ENCODE measurements at regions not wholly inside any gene's neighbourhood (a gene's known extent, or its start where the extent isn't known, plus 50 kb on each side); places are given as distances from the start of the nearest gene placed in this dataset.

- Histone ChIP-seq H3K4me1 (ENCODE audit: control insufficient read depth, low read depth, low read length) (peaks cover 8% of the 10 kb centered on the region), H3K27me3 (ENCODE audit: insufficient read depth, low read length, poor library complexity) (no peaks in the 10 kb centered on the region), H3K4me3 (ENCODE audit: low read length) (no peak overlapping the region), H3K9ac (ENCODE audit: low read length) (no peak overlapping the region), H3K23ac (ENCODE audit: low read length) (no peak overlapping the region), H3K79me1 (ENCODE audit: low read length) (no peaks in the 10 kb centered on the region), H3K56ac (ENCODE audit: low read length) (no peak overlapping the region), H2BK5ac (ENCODE audit: low read length) (no peak overlapping the region), H3K36me3 (ENCODE audit: control insufficient read depth, insufficient read depth, low read length) (no peaks in the 10 kb centered on the region), H3K4me2 (ENCODE audit: low read length) (no peak overlapping the region), H4K5ac (ENCODE audit: low read length) (no peak overlapping the region), H2BK120ac (ENCODE audit: low read depth, low read length) (no peak overlapping the region), H3K27ac (ENCODE audit: low read depth, low read length) (no peak overlapping the region), H3K4ac (ENCODE audit: low read depth, low read length) (no peak overlapping the region), H2BK15ac (replicated peaks; ENCODE audit: low read depth) (no peak overlapping the region), H2AK5ac (ENCODE audit: low read length) (no peak overlapping the region), H4K8ac (ENCODE audit: low read depth, low read length) (no peak overlapping the region), H3K18ac (ENCODE audit: low read length) (no peak overlapping the region), H3K79me2 (ENCODE audit: control insufficient read depth, insufficient read depth, low read length) (no peaks in the 10 kb centered on the region)
- no peak for DNase-seq
- no CpG with 5 or more reads among the region's 9 CpGs for WGBS (ENCODE audit: extremely low coverage, insufficient coverage, low lambda C conversion rate)
Observed at GRCh38 chr6:6860863-6861262, 246.9 kb upstream of the RREB1 start.

DNA sequence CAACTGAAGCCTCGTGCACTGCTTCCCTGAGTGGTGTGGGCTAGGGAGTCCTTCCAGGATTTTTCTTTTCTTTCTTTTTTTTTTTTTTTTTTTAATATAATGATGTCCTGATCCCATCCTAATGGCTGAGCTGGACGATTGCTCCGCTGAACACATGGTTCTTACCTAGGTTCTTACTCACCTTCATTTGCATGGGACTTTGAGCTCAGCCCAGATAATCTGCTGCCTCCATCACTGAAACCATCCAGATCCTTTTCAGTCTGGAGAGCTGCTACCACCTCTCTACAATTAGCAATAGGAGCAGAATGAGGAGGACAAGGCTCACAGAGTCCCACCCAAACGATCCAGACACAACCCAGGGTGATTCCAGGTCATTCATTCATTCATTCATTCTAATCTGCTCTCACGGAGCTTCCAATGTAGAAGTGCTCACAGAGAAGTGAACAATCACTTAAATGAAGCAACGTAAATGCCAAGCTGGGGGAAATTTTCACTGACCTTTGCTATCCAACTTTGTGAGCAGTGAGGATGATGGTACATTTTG, 246.3 kb upstream of the RREB1 start:
- H3K4me3 ChIP-seq (ENCODE audit: low read length), result no peak overlapping the region
- no peak overlapping the region for H2BK5ac ChIP-seq (ENCODE audit: low read length)
- H3K4ac ChIP-seq (ENCODE audit: low read depth, low read length), result no peak overlapping the region
- WGBS (ENCODE audit: extremely low coverage, insufficient coverage, low lambda C conversion rate), result no CpG with 5 or more reads among the region's 6 CpGs
- H3K79me1 ChIP-seq (ENCODE audit: low read length), result no peaks in the 10 kb centered on the region
- H3K4me1 ChIP-seq (ENCODE audit: control insufficient read depth, low read depth, low read length), result peaks cover 7% of the 10 kb centered on the region
- H3K18ac ChIP-seq (ENCODE audit: low read length), result no peak overlapping the region
- no peak overlapping the region for H2BK120ac ChIP-seq (ENCODE audit: low read depth, low read length)
- no peak overlapping the region for H3K9ac ChIP-seq (ENCODE audit: low read length)
- H2BK15ac ChIP-seq (replicated peaks; ENCODE audit: low read depth), result no peak overlapping the region
- no peak overlapping the region for H3K23ac ChIP-seq (ENCODE audit: low read length)
- no peak overlapping the region for H3K27ac ChIP-seq (ENCODE audit: low read depth, low read length)
- H3K27me3 ChIP-seq (ENCODE audit: insufficient read depth, low read length, poor library complexity), result no peaks in the 10 kb centered on the region
- no peak for DNase-seq
- no peak overlapping the region for H4K8ac ChIP-seq (ENCODE audit: low read depth, low read length)
- H3K4me2 ChIP-seq (ENCODE audit: low read length), result no peak overlapping the region
- H2AK5ac ChIP-seq (ENCODE audit: low read length), result no peak overlapping the region
- H3K56ac ChIP-seq (ENCODE audit: low read length), result no peak overlapping the region
- H4K5ac ChIP-seq (ENCODE audit: low read length), result no peak overlapping the region
- no peaks in the 10 kb centered on the region for H3K79me2 ChIP-seq (ENCODE audit: control insufficient read depth, insufficient read depth, low read length)
- no peaks in the 10 kb centered on the region for H3K36me3 ChIP-seq (ENCODE audit: control insufficient read depth, insufficient read depth, low read length)

- Histone ChIP-seq H3K9ac (ENCODE audit: low read length) (no peak overlapping the region), H2BK5ac (ENCODE audit: low read length) (no peak overlapping the region), H2BK15ac (replicated peaks; ENCODE audit: low read depth) (no peak overlapping the region), H3K4ac (ENCODE audit: low read depth, low read length) (no peak overlapping the region), H3K56ac (ENCODE audit: low read length) (no peak overlapping the region), H3K79me2 (ENCODE audit: control insufficient read depth, insufficient read depth, low read length) (no peaks in the 10 kb centered on the region), H3K4me2 (ENCODE audit: low read length) (no peak overlapping the region), H3K27me3 (ENCODE audit: insufficient read depth, low read length, poor library complexity) (no peaks in the 10 kb centered on the region), H3K27ac (ENCODE audit: low read depth, low read length) (no peak overlapping the region), H4K8ac (ENCODE audit: low read depth, low read length) (no peak overlapping the region), H3K23ac (ENCODE audit: low read length) (no peak overlapping the region), H3K36me3 (ENCODE audit: control insufficient read depth, insufficient read depth, low read length) (no peaks in the 10 kb centered on the region), H4K5ac (ENCODE audit: low read length) (no peak overlapping the region), H3K18ac (ENCODE audit: low read length) (no peak overlapping the region), H2BK120ac (ENCODE audit: low read depth, low read length) (no peak overlapping the region), H3K4me1 (ENCODE audit: control insufficient read depth, low read depth, low read length) (peaks cover 2% of the 10 kb centered on the region), H3K4me3 (ENCODE audit: low read length) (no peak overlapping the region), H3K79me1 (ENCODE audit: low read length) (no peaks in the 10 kb centered on the region), H2AK5ac (ENCODE audit: low read length) (no peak overlapping the region)
- no peak for DNase-seq
- WGBS (ENCODE audit: extremely low coverage, insufficient coverage, low lambda C conversion rate), result no CpG with 5 or more reads among the region's 4 CpGs
Observed at GRCh38 chr6:6861995-6862394, 245.8 kb upstream of the RREB1 start.

DNA sequence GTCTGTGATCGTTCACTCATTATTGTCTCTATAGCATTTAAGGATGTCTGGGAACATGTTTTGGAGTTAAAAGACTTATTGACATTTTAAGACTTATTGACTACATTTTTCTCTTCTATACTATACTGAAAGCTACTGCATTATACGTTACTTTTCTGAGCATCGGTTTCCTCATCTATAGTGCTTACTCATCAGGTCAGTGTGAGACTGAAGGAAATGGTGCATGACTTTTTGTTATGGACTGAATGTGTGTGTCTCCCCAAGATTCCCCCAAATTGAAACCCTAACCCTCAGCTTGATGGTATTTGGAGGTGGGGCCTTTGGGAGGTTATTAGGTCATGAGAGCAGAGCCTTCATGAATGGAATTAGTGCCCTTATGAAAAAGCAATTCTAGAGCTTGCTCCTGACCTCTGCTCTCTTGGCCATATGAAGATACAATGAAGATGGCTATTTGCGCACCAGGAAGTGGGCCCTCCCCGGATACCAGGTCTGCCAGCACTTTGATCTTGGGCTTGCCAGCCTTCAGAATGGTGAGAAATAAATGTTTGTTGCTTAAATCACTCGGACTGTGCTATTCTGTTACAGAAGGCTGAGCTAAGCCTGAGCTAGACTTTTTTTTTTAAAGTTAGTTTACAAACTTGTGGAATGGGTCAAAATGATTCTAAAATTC, 243.7 kb upstream of the RREB1 start:
- no peaks in the 10 kb centered on the region for H3K36me3 ChIP-seq (ENCODE audit: control insufficient read depth, insufficient read depth, low read length)
- no peak overlapping the region for H3K23ac ChIP-seq (ENCODE audit: low read length)
- H4K8ac ChIP-seq (ENCODE audit: low read depth, low read length), result no peak overlapping the region
- H3K79me1 ChIP-seq (ENCODE audit: low read length), result no peaks in the 10 kb centered on the region
- no peaks in the 10 kb centered on the region for H3K79me2 ChIP-seq (ENCODE audit: control insufficient read depth, insufficient read depth, low read length)
- H3K27ac ChIP-seq (ENCODE audit: low read depth, low read length), result no peak overlapping the region
- H3K4me3 ChIP-seq (ENCODE audit: low read length), result no peak overlapping the region
- no peak overlapping the region for H3K4ac ChIP-seq (ENCODE audit: low read depth, low read length)
- no peak overlapping the region for H2BK5ac ChIP-seq (ENCODE audit: low read length)
- no peak overlapping the region for H3K4me2 ChIP-seq (ENCODE audit: low read length)
- H3K27me3 ChIP-seq (ENCODE audit: insufficient read depth, low read length, poor library complexity), result no peaks in the 10 kb centered on the region
- WGBS (ENCODE audit: extremely low coverage, insufficient coverage, low lambda C conversion rate), result no CpG with 5 or more reads among the region's 6 CpGs
- H3K9ac ChIP-seq (ENCODE audit: low read length), result no peak overlapping the region
- no peak overlapping the region for H2AK5ac ChIP-seq (ENCODE audit: low read length)
- no peak overlapping the region for H3K56ac ChIP-seq (ENCODE audit: low read length)
- no peak overlapping the region for H2BK120ac ChIP-seq (ENCODE audit: low read depth, low read length)
- DNase-seq, result no peak
- no peak overlapping the region for H4K5ac ChIP-seq (ENCODE audit: low read length)
- no peak overlapping the region for H3K18ac ChIP-seq (ENCODE audit: low read length)
- no peak overlapping the region for H2BK15ac ChIP-seq (replicated peaks; ENCODE audit: low read depth)
- no peaks in the 10 kb centered on the region for H3K4me1 ChIP-seq (ENCODE audit: control insufficient read depth, low read depth, low read length)

DNA sequence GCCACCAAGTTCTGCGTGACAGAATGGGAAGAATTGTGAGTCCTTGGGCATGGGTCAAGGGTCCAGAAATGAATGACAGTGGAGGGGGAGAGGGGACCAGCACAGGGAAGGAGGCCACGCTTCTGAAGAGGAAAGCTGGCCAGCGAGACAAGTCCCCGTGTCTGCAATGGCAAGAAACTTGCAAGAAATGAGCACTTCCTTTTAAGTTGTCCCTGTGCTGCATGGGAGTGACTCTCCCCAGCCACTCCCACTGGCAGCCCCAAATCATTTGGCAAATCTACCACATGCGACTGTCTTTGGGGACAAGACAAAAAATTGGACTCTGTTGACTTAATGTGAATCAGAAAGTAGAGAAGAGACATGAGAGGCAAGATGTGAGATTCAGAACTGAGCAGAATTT, 242.2 kb upstream of the RREB1 start:
- no CpG with 5 or more reads among the region's 5 CpGs for WGBS (ENCODE audit: extremely low coverage, insufficient coverage, low lambda C conversion rate)
- H3K36me3 ChIP-seq (ENCODE audit: control insufficient read depth, insufficient read depth, low read length), result no peaks in the 10 kb centered on the region

More for the DNA sequence above, 242.2 kb upstream of the RREB1 start:
- no peak for DNase-seq
- H3K23ac ChIP-seq (ENCODE audit: low read length), result no peak overlapping the region
- no peak overlapping the region for H2AK5ac ChIP-seq (ENCODE audit: low read length)
- H2BK5ac ChIP-seq (ENCODE audit: low read length), result no peak overlapping the region
- no peak overlapping the region for H3K18ac ChIP-seq (ENCODE audit: low read length)
- H3K79me1 ChIP-seq (ENCODE audit: low read length), result no peaks in the 10 kb centered on the region
- no peak overlapping the region for H3K4ac ChIP-seq (ENCODE audit: low read depth, low read length)
- no peaks in the 10 kb centered on the region for H3K79me2 ChIP-seq (ENCODE audit: control insufficient read depth, insufficient read depth, low read length)
- H3K27ac ChIP-seq (ENCODE audit: low read depth, low read length), result no peak overlapping the region
- H2BK15ac ChIP-seq (replicated peaks; ENCODE audit: low read depth), result no peak overlapping the region
- H4K5ac ChIP-seq (ENCODE audit: low read length), result no peak overlapping the region
- H3K56ac ChIP-seq (ENCODE audit: low read length), result no peak overlapping the region
- H2BK120ac ChIP-seq (ENCODE audit: low read depth, low read length), result no peak overlapping the region
- H3K4me3 ChIP-seq (ENCODE audit: low read length), result no peak overlapping the region
- H4K8ac ChIP-seq (ENCODE audit: low read depth, low read length), result no peak overlapping the region
- no peaks in the 10 kb centered on the region for H3K27me3 ChIP-seq (ENCODE audit: insufficient read depth, low read length, poor library complexity)
- no peaks in the 10 kb centered on the region for H3K4me1 ChIP-seq (ENCODE audit: control insufficient read depth, low read depth, low read length)
- no peak overlapping the region for H3K9ac ChIP-seq (ENCODE audit: low read length)
- H3K4me2 ChIP-seq (ENCODE audit: low read length), result no peak overlapping the region

Measured in mesendoderm (in vitro differentiated cells).